WTC11 (cell line): ENCODE measurements at regions not wholly inside any gene's neighbourhood (a gene's known extent, or its start where the extent isn't known, plus 50 kb on each side); places are given as distances from the start of the nearest gene placed in this dataset.

Experiments used
- ATAC-seq: fragments of 200-7000 bp; cut with Tn5 transposase; 2 replicates; pipeline ENCODE4 v1.10.0; 2021; ENCODE audit warnings: mild to moderate bottlenecking, moderate library complexity
- CTCF ChIA-PET: fragments of 300-600 bp; sonication (Branson Sonifier 250); formaldehyde crosslinking; loops from one replicate; lab custom pipeline; 2021; ENCODE audit warnings: antibody characterized with exemption; lab: Charles Lee
- POLR2A ChIA-PET: fragments of 350-600 bp; sonication (Branson Sonifier 250); formaldehyde crosslinking; loops from one replicate; lab custom pipeline; 2021; ENCODE audit warnings: antibody characterized with exemption; lab: Charles Lee
- DNase-seq: peaks from one replicate; pipeline ENCODE4 v3.0.0; 2021; ENCODE audit warnings: low spot score
- H3K27ac Mint-ChIP-seq: 2 replicates; pipeline ENCODE4 v1.8.0; 2021; ENCODE audit warnings: mixed read lengths
- H3K27me3 Mint-ChIP-seq: 2 replicates; pipeline ENCODE4 v1.8.0; 2021; ENCODE audit warnings: low read depth, mild to moderate bottlenecking, moderate library complexity, mixed read lengths
- H3K36me3 Mint-ChIP-seq: 2 replicates; pipeline ENCODE4 v1.8.0; 2021; ENCODE audit warnings: mixed read lengths
- H3K4me1 Mint-ChIP-seq: 2 replicates; pipeline ENCODE4 v1.8.0; 2022; ENCODE audit warnings: mixed read lengths
- H3K4me3 Mint-ChIP-seq: 2 replicates; pipeline ENCODE4 v1.8.0; 2021; ENCODE audit warnings: mild to moderate bottlenecking, moderate library complexity, mixed read lengths
- H3K9me3 Mint-ChIP-seq: 2 replicates; pipeline ENCODE4 v1.8.0; 2021; ENCODE audit warnings: mixed read lengths
- CREB1 ChIP-seq: sonication (generic); formaldehyde crosslinking; IDR thresholded peaks from 2 replicates; pipeline ENCODE4 v1.8.0; 2023; ENCODE audit warnings: mild to moderate bottlenecking, missing genetic modification reagents
- ELF4 ChIP-seq: sonication (generic); formaldehyde crosslinking; IDR thresholded peaks from 2 replicates; pipeline ENCODE4 v1.8.1; 2022; ENCODE audit warnings: low read depth, mild to moderate bottlenecking, moderate library complexity, missing genetic modification reagents
- FOXK1 ChIP-seq: sonication (generic); formaldehyde crosslinking; IDR thresholded peaks from 2 replicates; pipeline ENCODE4 v1.8.0; 2022; ENCODE audit warnings: mild to moderate bottlenecking, moderate library complexity, missing genetic modification reagents
- FOXP1 ChIP-seq: sonication (generic); formaldehyde crosslinking; IDR thresholded peaks from 2 replicates; pipeline ENCODE4 v1.8.0; 2022; ENCODE audit warnings: missing genetic modification reagents, mild to moderate bottlenecking, moderate library complexity, borderline replicate concordance
- HMGA2 ChIP-seq: fragments of 250-450 bp; sonication (Bioruptor Pico); IDR thresholded peaks from 2 replicates; pipeline ENCODE4 v1.4.0; 2021; ENCODE audit warnings: mild to moderate bottlenecking, moderate library complexity
- MXD4 ChIP-seq: fragments of 250-450 bp; sonication (Bioruptor Pico); IDR thresholded peaks from 2 replicates; pipeline ENCODE4 v1.8.0; 2021; ENCODE audit warnings: mild to moderate bottlenecking, moderate library complexity, borderline replicate concordance
- USF1 ChIP-seq: sonication (generic); formaldehyde crosslinking; IDR thresholded peaks from 2 replicates; pipeline ENCODE4 v1.8.0; 2022; ENCODE audit warnings: mild to moderate bottlenecking, missing genetic modification reagents
- USF2 ChIP-seq: sonication (generic); formaldehyde crosslinking; IDR thresholded peaks from 2 replicates; pipeline ENCODE4 v1.8.1; 2023; ENCODE audit warnings: mild to moderate bottlenecking, missing genetic modification reagents, moderate library complexity
- ZBTB21 ChIP-seq: sonication (generic); formaldehyde crosslinking; IDR thresholded peaks from 2 replicates; pipeline ENCODE4 v1.8.1; 2023; ENCODE audit warnings: mild to moderate bottlenecking, missing genetic modification reagents, borderline replicate concordance
- ZMAT4 ChIP-seq: fragments of 250-450 bp; sonication (Bioruptor Pico); IDR thresholded peaks from 2 replicates; pipeline ENCODE4 v1.9.0; 2021; ENCODE audit warnings: mild to moderate bottlenecking
- ZNF232 ChIP-seq: sonication (generic); formaldehyde crosslinking; IDR thresholded peaks from 2 replicates; pipeline ENCODE4 v1.8.0; 2022; ENCODE audit warnings: mild to moderate bottlenecking, missing genetic modification reagents
- ZNF396 ChIP-seq: fragments of 250-450 bp; sonication (Bioruptor Pico); IDR thresholded peaks from 2 replicates; pipeline ENCODE4 v1.8.0; 2021; ENCODE audit warnings: mild to moderate bottlenecking, moderate library complexity, borderline replicate concordance
- ZNF532 ChIP-seq: fragments of 250-450 bp; sonication (Bioruptor Pico); IDR thresholded peaks from 2 replicates; pipeline ENCODE4 v1.9.0; 2021; ENCODE audit warnings: mild to moderate bottlenecking, borderline replicate concordance
- TF ChIP-seq, protein P1 (sequence below): sonication (generic); formaldehyde crosslinking; IDR thresholded peaks from 2 replicates; pipeline ENCODE4 v1.8.1; 2022; ENCODE audit warnings: mild to moderate bottlenecking, moderate library complexity, missing genetic modification reagents
- TF ChIP-seq, protein P2 (sequence below): sonication (generic); formaldehyde crosslinking; IDR thresholded peaks from 2 replicates; pipeline ENCODE4 v1.8.0; 2023; ENCODE audit warnings: missing genetic modification reagents, mild to moderate bottlenecking, borderline replicate concordance
- TF ChIP-seq, protein P3 (sequence below): fragments of 250-450 bp; sonication (Bioruptor Pico); IDR thresholded peaks from 2 replicates; pipeline ENCODE4 v1.9.0; 2021; ENCODE audit warnings: moderate library complexity, mild to moderate bottlenecking, inconsistent platforms, borderline replicate concordance

GRCh38 chr12:94851396-94852028 lies 152.0 kb downstream of the NDUFA12 start:
- no peak for DNase-seq
- H3K9me3 Mint-ChIP-seq = no peaks in the 10 kb centered on the region
- no peak overlapping the region for H3K27ac Mint-ChIP-seq
- no peak for ATAC-seq
- no peaks in the 10 kb centered on the region for H3K36me3 Mint-ChIP-seq
- POLR2A ChIA-PET = no interaction called here
- H3K4me1 Mint-ChIP-seq = peaks cover 7% of the 10 kb centered on the region; the same call in 1 of the 2 replicates
- H3K27me3 Mint-ChIP-seq = no peaks in the 10 kb centered on the region
- H3K4me3 Mint-ChIP-seq = no peak overlapping the region
- TF ChIP-seq, protein P1, sequence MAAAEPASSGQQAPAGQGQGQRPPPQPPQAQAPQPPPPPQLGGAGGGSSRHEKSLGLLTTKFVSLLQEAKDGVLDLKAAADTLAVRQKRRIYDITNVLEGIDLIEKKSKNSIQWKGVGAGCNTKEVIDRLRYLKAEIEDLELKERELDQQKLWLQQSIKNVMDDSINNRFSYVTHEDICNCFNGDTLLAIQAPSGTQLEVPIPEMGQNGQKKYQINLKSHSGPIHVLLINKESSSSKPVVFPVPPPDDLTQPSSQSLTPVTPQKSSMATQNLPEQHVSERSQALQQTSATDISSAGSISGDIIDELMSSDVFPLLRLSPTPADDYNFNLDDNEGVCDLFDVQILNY (CRISPR knock-in tag) = no peak
- no peak for TF ChIP-seq ZNF396 (CRISPR knock-in tag)
- no peak for TF ChIP-seq HMGA2 (CRISPR knock-in tag)
- TF ChIP-seq ELF4 (CRISPR knock-in tag) = no peak
- no peak for TF ChIP-seq USF1 (CRISPR knock-in tag)
- TF ChIP-seq MXD4 = no peak
- no peak for TF ChIP-seq CREB1 (CRISPR knock-in tag)
- no peak for TF ChIP-seq FOXK1 (CRISPR knock-in tag)
- TF ChIP-seq, protein P2, sequence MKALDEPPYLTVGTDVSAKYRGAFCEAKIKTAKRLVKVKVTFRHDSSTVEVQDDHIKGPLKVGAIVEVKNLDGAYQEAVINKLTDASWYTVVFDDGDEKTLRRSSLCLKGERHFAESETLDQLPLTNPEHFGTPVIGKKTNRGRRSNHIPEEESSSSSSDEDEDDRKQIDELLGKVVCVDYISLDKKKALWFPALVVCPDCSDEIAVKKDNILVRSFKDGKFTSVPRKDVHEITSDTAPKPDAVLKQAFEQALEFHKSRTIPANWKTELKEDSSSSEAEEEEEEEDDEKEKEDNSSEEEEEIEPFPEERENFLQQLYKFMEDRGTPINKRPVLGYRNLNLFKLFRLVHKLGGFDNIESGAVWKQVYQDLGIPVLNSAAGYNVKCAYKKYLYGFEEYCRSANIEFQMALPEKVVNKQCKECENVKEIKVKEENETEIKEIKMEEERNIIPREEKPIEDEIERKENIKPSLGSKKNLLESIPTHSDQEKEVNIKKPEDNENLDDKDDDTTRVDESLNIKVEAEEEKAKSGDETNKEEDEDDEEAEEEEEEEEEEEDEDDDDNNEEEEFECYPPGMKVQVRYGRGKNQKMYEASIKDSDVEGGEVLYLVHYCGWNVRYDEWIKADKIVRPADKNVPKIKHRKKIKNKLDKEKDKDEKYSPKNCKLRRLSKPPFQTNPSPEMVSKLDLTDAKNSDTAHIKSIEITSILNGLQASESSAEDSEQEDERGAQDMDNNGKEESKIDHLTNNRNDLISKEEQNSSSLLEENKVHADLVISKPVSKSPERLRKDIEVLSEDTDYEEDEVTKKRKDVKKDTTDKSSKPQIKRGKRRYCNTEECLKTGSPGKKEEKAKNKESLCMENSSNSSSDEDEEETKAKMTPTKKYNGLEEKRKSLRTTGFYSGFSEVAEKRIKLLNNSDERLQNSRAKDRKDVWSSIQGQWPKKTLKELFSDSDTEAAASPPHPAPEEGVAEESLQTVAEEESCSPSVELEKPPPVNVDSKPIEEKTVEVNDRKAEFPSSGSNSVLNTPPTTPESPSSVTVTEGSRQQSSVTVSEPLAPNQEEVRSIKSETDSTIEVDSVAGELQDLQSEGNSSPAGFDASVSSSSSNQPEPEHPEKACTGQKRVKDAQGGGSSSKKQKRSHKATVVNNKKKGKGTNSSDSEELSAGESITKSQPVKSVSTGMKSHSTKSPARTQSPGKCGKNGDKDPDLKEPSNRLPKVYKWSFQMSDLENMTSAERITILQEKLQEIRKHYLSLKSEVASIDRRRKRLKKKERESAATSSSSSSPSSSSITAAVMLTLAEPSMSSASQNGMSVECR (CRISPR knock-in tag) = no peak
- TF ChIP-seq ZMAT4 (CRISPR knock-in tag) = no peak
- TF ChIP-seq, all 79 proteins: peak for 0
- CTCF ChIA-PET = no interaction called here

DNA sequence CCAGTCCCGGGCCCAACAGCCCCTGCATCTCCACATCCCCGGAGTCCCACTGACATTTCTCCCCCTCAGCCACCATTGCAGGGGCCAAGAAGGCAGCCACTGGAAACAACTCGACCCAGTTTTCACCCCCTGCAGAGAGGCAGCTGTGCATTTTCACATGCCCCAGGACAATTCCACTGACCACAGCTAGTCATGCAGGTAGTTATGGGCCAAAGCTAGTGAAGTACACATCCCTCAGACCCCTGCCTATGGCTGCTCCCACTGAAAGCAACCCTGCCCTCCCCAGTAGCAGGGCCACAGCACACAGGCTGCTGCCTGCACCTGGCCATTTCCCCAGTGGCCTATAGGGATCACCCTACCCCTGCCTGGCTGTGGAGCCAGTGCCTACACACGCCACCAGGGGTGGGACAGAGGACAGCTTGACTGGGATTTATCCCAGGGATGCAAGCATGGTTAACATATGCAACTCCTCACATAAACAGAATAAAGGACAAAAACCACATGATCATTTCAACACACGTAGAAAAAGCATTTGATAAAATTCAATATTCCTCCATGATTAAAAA lies 154.0 kb downstream of the NDUFA12 start:
- ATAC-seq (peak; percentile 100), DNase-seq (peak; percentile 47)
- Mint-ChIP-seq H3K9me3 (no peaks in the 10 kb centered on the region), H3K27ac (no peak overlapping the region), H3K27me3 (no peaks in the 10 kb centered on the region), H3K36me3 (no peaks in the 10 kb centered on the region), H3K4me1 (peaks cover 9% of the 10 kb centered on the region), H3K4me3 (no peak overlapping the region)
- POLR2A ChIA-PET = no interaction called here
- CTCF ChIA-PET = interaction anchor here (0.6 kb wide), 1 partner anchor 211 kb away, joined by 4 read pairs; no protein-coding TSS in a partner anchor
- TF ChIP-seq, protein P3, sequence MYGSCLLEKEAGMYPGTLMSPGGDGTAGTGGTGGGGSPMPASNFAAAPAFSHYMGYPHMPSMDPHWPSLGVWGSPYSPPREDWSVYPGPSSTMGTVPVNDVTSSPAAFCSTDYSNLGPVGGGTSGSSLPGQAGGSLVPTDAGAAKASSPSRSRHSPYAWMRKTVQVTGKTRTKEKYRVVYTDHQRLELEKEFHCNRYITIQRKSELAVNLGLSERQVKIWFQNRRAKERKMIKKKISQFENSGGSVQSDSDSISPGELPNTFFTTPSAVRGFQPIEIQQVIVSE (CRISPR knock-in tag) = no peak
- TF ChIP-seq ZBTB21 (CRISPR knock-in tag) = no peak
- no peak for TF ChIP-seq USF2 (CRISPR knock-in tag)
- TF ChIP-seq ZNF232 (CRISPR knock-in tag) = no peak
- no peak for TF ChIP-seq FOXP1 (CRISPR knock-in tag)
- 0 out of 2 replicates have a peak, but pooled peaks have one; percentile 24 for TF ChIP-seq ZNF532 (CRISPR knock-in tag)
